Stomach smooth muscle (tissue), 2 donors: ENCODE measurements at regions not wholly inside any gene's neighbourhood (a gene's known extent, or its start where the extent isn't known, plus 50 kb on each side); places are given as distances from the start of the nearest gene placed in this dataset.
A peak's percentile ranks its signal among the peaks of the same experiment; 100 is the strongest.
"Not testable (repeated sequence)": the region's sequence is repeated elsewhere in the genome, so short reads cannot be mapped to it uniquely, and the experiment has no call there.

Experiments used
- H3K27ac ChIP-seq: one replicate; pipeline ENCODE4 v1.7.0; 2013; ENCODE audit warnings: mild to moderate bottlenecking, low read length, inconsistent platforms
- H3K27me3 ChIP-seq, 2 donors: one replicate each; pipeline ENCODE4 v1.7.0; 2013; ENCODE audit warnings: low read length in 2 of 2; ENCODE audit not compliant: insufficient read depth in 2 of 2, control insufficient read depth in 1 of 2
- H3K36me3 ChIP-seq, 2 donors: one replicate each; pipeline ENCODE4 v1.7.0; 2013; ENCODE audit warnings: low read length in 2 of 2; ENCODE audit not compliant: control insufficient read depth in 2 of 2, insufficient read depth in 2 of 2
- H3K4me1 ChIP-seq: one replicate; pipeline ENCODE4 v1.7.0; 2013; ENCODE audit warnings: low read length; ENCODE audit not compliant: control insufficient read depth, insufficient read depth
- H3K4me3 ChIP-seq, 2 donors: one replicate each; pipeline ENCODE4 v1.7.0; 2013; ENCODE audit warnings: low read length in 2 of 2
- H3K9ac ChIP-seq, 2 donors: one replicate each; pipeline ENCODE4 v1.7.0; 2013; ENCODE audit warnings: low read length in 2 of 2, mild to moderate bottlenecking in 1 of 2
- H3K9me3 ChIP-seq, 2 donors: one replicate each; pipeline ENCODE4 v1.7.0; 2013; ENCODE audit warnings: low read length in 2 of 2; ENCODE audit not compliant: control insufficient read depth in 2 of 2
- donor health status: healthy.
- donor health status: Pancreatic carcinoma.

GRCh38 chr5:155714435-155714834, 612.5 kb upstream of the SGCD start:
- not testable (repeated sequence) for H3K4me1 ChIP-seq, H3K27me3 ChIP-seq, H3K4me3 ChIP-seq, H3K36me3 ChIP-seq, H3K9me3 ChIP-seq, H3K9ac ChIP-seq, H3K27ac ChIP-seq

- H3K27me3 ChIP-seq: peaks cover 29 to 34% of the 10 kb centered on the region in 2 donors
- no peak overlapping the region for H3K4me3 ChIP-seq
- H3K4me1 ChIP-seq: peaks cover 18% of the 10 kb centered on the region
- H3K9ac ChIP-seq: no peak overlapping the region
- no peaks in the 10 kb centered on the region for H3K36me3 ChIP-seq
- no peaks in the 10 kb centered on the region for H3K9me3 ChIP-seq
- no peak overlapping the region for H3K27ac ChIP-seq
These were observed 600.7 kb upstream of the SGCD start for GRCh38 chr5:155726267-155726666.

GRCh38 chr5:155727512-155728145, 599.3 kb upstream of the SGCD start:
- H3K4me1 ChIP-seq: peaks cover 18% of the 10 kb centered on the region
- peak overlapping the region; percentile 64 to 71 for H3K4me3 ChIP-seq
- no peak overlapping the region for H3K9ac ChIP-seq
- no peak overlapping the region for H3K27ac ChIP-seq
- H3K9me3 ChIP-seq: no peaks in the 10 kb centered on the region
- peaks cover 39 to 41% of the 10 kb centered on the region in 2 donors for H3K27me3 ChIP-seq
- no peaks in the 10 kb centered on the region for H3K36me3 ChIP-seq

GRCh38 chr5:155728146-155728856, 598.7 kb upstream of the SGCD start:
- H3K9me3 ChIP-seq: no peaks in the 10 kb centered on the region
- H3K36me3 ChIP-seq: no peaks in the 10 kb centered on the region
- H3K27ac ChIP-seq: no peak overlapping the region
- peak overlapping the region; percentile 64 to 71 for H3K4me3 ChIP-seq
- peaks cover 18% of the 10 kb centered on the region for H3K4me1 ChIP-seq
- H3K9ac ChIP-seq: no peak overlapping the region
- H3K27me3 ChIP-seq: peaks cover 38 to 42% of the 10 kb centered on the region in 2 donors

GRCh38 chr5:155728857-155729683, 597.9 kb upstream of the SGCD start:
- H3K9me3 ChIP-seq: no peaks in the 10 kb centered on the region
- H3K36me3 ChIP-seq: no peaks in the 10 kb centered on the region
- peaks cover 36 to 42% of the 10 kb centered on the region in 2 donors for H3K27me3 ChIP-seq
- H3K27ac ChIP-seq: no peak overlapping the region
- H3K4me1 ChIP-seq: peaks cover 18% of the 10 kb centered on the region
- peak overlapping the region; percentile 64 to 71 for H3K4me3 ChIP-seq
- H3K9ac ChIP-seq: no peak overlapping the region

- H3K9ac ChIP-seq: no peak overlapping the region
- peaks cover 18% of the 10 kb centered on the region for H3K4me1 ChIP-seq
- H3K36me3 ChIP-seq: no peaks in the 10 kb centered on the region
- peak overlapping the region; percentile 64 to 71 for H3K4me3 ChIP-seq
- H3K27me3 ChIP-seq: peaks cover 36 to 42% of the 10 kb centered on the region in 2 donors
- no peaks in the 10 kb centered on the region for H3K9me3 ChIP-seq
- no peak overlapping the region for H3K27ac ChIP-seq
These were observed 597.3 kb upstream of the SGCD start for GRCh38 chr5:155729684-155730059.

- Histone ChIP-seq H3K27ac (no peak overlapping the region), H3K36me3 (no peaks in the 10 kb centered on the region), H3K27me3 (peaks cover 29% of the 10 kb centered on the region in 2 donors), H3K9ac (no peak overlapping the region), H3K4me1 (peaks cover 18% of the 10 kb centered on the region), H3K4me3 (no peak overlapping the region), H3K9me3 (no peaks in the 10 kb centered on the region)
These were observed 594.2 kb upstream of the SGCD start for GRCh38 chr5:155732587-155733376.

- Histone ChIP-seq H3K9ac (no peak overlapping the region), H3K36me3 (no peaks in the 10 kb centered on the region), H3K4me1 (peaks cover 9% of the 10 kb centered on the region), H3K27me3 (peaks cover 29% of the 10 kb centered on the region in 2 donors), H3K27ac (no peak overlapping the region), H3K4me3 (no peak overlapping the region), H3K9me3 (no peaks in the 10 kb centered on the region)
These were observed 593.0 kb upstream of the SGCD start for GRCh38 chr5:155733935-155734334.

GRCh38 chr5:155735388-155735787, 591.6 kb upstream of the SGCD start:
- no peak overlapping the region for H3K27ac ChIP-seq
- no peaks in the 10 kb centered on the region for H3K9me3 ChIP-seq
- no peak overlapping the region for H3K4me3 ChIP-seq
- no peaks in the 10 kb centered on the region for H3K4me1 ChIP-seq
- no peak overlapping the region for H3K9ac ChIP-seq
- H3K36me3 ChIP-seq: no peaks in the 10 kb centered on the region
- H3K27me3 ChIP-seq: peaks cover 18 to 22% of the 10 kb centered on the region in 2 donors

- no peak overlapping the region for H3K4me3 ChIP-seq
- no peak overlapping the region for H3K27ac ChIP-seq
- H3K27me3 ChIP-seq: peaks cover 0 to 6% of the 10 kb centered on the region in 2 donors
- H3K4me1 ChIP-seq: no peaks in the 10 kb centered on the region
- no peaks in the 10 kb centered on the region for H3K36me3 ChIP-seq
- no peaks in the 10 kb centered on the region for H3K9me3 ChIP-seq
- no peak overlapping the region for H3K9ac ChIP-seq
These were observed 588.3 kb upstream of the SGCD start for GRCh38 chr5:155738616-155739015.
